HL-60/S4 treated with phorbol 12-myristate 13-acetate at 8.2 ng/mL for 4 days and 3 days (cell line): ENCODE measurements at regions not wholly inside any gene's neighbourhood (a gene's known extent, or its start where the extent isn't known, plus 50 kb on each side); places are given as distances from the start of the nearest gene placed in this dataset.

Source experiments
- in situ Hi-C: fragments of 300-500 bp; cut with MboI; formaldehyde crosslinking; loops from 2 replicates; pipeline ENCODE4 v1.15.0; 2022; ENCODE audit warnings: low sequenced_read_pairs

- in situ Hi-C loops, result no loop called here
Observed at GRCh38 chr4:123259676-123260646, 136.6 kb upstream of the SPRY1 start.

DNA sequence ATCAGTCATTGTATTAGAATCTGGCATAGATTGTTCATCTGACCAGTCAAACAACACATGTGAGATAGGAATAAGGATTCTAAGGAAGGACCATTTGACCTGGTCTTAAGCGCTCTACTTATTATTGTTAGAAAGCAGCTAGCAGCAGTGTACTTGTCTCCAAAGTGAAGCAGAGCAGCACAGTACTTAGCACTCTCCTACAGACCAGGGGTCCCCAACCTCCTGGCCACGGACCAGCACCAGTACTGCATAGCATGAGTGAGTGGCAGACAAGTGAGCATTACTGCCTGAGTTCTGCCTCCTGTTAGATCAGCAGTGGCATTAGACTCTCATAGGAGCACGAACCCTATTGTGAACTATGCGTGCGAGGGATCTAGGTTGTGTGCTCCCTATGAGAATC is 135.9 kb upstream of the SPRY1 start:
- in situ Hi-C loops, result no loop called here

DNA sequence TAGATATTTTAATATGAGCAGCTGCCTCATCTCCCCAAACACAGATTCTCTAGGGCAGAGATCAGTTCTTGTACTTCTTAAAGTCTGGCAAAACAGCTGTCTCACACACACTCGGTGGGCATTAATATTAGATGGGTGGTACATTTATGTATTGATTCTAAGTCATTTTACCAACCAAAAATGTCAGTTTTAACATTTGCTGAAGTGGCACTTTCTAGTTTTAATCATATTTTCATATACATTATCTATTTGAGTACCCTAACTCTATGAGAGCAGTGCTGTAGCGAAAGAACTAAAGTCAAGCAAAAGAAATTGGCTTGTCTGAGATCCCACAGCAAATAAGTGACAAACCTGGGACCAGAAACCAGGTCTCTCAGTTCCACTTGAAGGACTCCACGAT is 134.5 kb upstream of the SPRY1 start:
- in situ Hi-C loops, result no loop called here

DNA sequence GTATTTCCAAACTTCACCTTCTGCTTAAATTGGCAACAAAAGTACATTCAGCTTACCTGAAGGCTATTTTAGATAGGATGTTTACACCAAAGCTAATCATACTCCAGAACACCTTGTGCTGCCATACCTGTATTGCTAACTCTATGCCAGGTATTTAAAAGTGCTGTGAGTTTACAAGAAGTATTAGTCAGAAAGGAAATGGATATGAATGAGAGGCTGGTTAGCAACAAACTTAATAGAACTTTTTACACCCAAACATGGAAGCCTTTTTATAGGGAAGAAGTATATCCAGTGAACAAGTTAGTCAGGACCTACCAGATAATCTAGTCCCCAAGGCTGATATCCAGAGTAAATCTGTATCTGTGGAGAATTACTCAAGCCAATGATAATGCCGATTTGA is 131.2 kb upstream of the SPRY1 start:
- in situ Hi-C loops, result no loop called here

DNA sequence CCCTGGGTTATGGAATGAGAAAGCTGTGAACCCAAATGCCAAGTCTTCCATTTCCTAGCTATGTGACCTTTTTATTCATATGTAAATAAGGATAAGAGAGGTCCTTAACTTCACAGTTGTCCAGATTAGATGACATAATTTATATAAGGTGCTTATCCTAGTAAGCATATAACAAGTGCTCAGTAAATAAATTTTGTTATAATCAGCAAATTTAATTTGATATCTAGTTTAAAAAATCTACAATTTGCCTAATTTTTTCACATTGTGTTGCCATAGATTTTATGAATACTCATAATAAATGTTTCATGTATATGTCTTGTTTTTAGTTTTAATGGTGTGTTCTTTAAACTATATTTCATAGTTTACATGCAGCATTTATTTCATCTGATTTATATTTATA is 130.4 kb upstream of the SPRY1 start:
- in situ Hi-C loops, result no loop called here

- in situ Hi-C loops, result no loop called here
Observed at GRCh38 chr4:123278755-123279154, 117.8 kb upstream of the SPRY1 start.

GRCh38 chr4:123283371-123283895 is 113.2 kb upstream of the SPRY1 start:
- in situ Hi-C loops, result no loop called here

DNA sequence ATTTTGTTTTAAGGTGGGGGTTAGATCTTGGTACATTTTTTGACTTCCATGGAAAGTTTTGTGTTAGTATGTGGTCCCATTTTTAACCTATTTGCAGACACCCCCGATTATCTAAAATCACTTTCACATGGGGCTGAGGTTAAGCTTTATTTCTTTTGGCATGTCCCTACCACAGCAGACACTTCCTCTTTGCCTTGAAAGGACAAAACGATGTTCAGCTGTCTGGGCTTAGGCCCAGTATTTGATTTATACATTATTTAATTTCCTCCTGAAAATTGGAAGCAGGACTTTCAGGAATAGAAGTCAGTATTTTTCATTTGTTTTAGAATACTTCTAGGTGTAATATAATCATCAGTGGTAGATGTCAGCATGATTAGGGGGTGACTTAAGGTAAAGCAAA is 112.4 kb upstream of the SPRY1 start:
- in situ Hi-C loops, result no loop called here

- in situ Hi-C loops, result no loop called here
Observed at GRCh38 chr4:123286903-123287466, 109.6 kb upstream of the SPRY1 start.

GRCh38 chr4:123288309-123289025 is 108.1 kb upstream of the SPRY1 start:
- in situ Hi-C loops, result no loop called here

DNA sequence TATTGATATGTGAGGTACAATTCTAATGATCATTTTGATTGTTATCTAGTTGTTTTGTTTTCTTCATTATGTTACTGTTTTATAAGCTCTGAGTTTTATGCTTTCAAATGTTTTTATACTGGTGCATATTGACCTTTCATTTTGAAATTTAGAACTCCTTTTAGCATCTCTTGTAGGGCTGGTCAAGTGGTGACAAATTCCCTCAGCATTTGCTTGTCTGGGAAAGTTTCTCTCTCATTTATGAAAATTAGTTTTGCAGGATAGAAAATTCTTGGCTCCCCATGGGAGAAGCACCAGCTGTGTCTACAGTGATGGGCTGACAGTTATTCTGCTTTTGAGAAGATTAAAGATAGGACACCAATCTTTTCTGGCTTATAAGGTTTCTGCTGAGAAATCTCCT is 105.3 kb upstream of the SPRY1 start:
- in situ Hi-C loops, result no loop called here

GRCh38 chr4:123297836-123298235 is 98.8 kb upstream of the SPRY1 start:
- in situ Hi-C loops, result no loop called here

- in situ Hi-C loops, result no loop called here
Observed at GRCh38 chr4:123298261-123298660, 98.3 kb upstream of the SPRY1 start.

DNA sequence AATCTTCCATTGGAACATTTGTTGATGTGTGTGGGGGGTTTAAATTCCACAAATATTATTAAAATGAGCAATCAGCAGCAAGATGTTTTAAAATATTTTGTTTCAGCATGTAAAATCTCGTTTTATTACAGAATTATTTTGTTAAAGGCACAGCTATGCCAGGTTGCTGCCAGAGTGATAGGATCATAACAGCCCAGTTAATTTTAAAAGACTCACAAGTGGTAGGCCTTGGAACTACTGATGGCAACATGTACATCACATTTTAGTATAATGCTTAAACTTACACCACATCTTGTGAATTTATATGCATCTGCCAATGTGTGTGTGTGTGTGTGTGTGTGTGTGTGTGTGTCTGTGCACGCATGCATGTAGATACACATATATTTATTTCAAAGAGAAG is 97.8 kb upstream of the SPRY1 start:
- in situ Hi-C loops, result no loop called here

- in situ Hi-C loops, result no loop called here
Observed at GRCh38 chr4:123299212-123299691, 97.3 kb upstream of the SPRY1 start.

- in situ Hi-C loops, result no loop called here
Observed at GRCh38 chr4:123300222-123301039, 96.2 kb upstream of the SPRY1 start.

DNA sequence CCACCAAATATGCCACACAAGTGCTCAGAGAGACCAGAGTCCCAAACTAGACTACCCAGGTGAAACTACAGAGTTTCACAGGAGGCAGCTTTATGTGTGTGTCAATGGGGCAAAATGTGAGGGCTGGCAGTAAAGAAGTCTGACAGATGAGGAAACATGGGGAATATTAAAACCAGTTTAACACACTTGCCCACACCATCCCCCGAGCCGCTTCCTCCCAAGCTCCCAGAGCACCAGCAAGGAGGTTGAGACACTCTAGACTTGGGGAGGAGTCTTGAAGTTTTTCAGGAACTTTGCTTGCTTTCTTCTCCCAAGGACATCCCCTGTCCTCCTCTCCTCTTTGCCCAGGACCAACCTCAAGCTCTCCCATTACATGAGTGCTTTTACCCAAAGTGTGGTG is 94.7 kb upstream of the SPRY1 start:
- in situ Hi-C loops, result no loop called here

DNA sequence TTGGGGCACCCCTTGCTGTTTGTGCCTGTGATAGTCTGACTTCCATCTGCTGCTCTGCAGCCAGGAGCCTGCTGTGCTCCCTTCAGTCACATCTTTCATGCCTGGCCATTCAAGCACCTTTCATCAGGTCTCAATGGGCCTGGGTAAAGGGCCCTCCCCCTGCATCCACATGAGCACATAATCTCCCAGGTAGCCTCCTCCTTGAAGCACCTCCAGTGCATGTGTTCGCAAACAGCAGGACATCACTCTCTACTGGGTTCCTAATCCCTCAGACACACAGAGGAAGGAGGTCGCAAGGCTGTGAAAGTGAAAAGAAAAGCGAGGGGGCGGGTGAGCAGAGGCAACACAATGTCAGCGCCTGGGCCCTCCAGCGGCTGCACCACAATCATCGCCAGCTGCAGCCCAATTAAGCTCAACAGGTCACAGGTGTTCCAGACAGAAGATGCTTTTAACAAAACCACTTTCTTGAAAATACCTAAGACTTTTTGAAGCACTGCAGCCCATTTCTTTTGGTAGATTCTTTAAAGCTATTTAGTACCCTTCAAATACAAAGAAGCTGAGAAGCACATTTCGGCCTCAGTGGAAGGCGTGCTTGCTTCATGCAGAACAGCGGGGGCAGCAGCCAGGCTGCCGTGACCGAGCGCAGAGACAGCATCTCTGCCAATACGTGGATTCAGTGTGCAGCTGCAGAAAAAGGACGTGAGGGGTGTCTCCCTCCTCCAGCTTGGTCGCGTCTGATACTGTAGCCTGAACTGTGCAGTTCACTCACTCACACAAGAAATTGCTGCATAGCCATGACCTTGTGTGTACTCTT is 92.2 kb upstream of the SPRY1 start:
- in situ Hi-C loops, result no loop called here

DNA sequence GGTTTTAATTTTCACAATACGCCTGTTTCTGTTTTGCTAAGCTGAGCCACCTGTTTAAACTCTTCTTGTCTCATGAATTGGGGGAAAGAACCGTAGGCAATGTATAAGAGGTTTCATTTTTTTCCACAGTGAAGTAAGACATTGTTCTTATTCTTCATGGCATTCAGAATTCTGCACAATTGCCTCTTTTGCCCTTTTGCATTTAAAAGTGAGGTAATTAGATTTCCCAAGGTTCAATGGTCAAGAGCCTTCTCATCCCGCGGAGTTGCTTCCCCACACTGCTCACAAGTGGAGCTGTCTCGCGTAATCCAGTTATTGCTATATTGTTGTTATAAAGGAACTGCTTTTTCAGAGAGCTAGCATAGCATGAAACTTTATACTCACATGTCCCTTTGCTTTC is 90.9 kb upstream of the SPRY1 start:
- in situ Hi-C loops, result no loop called here

DNA sequence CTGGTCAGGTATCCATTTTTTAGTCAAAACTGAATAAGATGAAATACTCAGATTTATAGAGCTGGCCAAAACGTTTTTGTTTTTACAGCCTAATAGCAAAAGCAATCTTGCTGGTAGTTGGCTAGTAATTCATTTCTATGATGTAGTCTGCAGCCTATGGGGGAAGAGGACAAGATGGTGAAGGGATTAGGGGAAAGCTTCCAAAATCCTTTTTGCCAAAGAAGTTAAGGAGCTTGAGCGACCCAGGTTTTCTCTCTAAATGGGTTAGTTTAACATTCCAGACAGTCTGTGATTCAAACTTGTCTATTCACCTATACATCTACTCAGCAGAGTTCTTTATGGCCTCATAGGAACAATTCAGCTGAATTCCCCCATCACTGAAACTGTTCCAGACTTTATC is 89.8 kb upstream of the SPRY1 start:
- in situ Hi-C loops, result no loop called here
